ENCODE measurements at regions not wholly inside any gene's neighbourhood (a gene's known extent, or its start where the extent isn't known, plus 50 kb on each side); places are given as distances from the start of the nearest gene placed in this dataset.

GRCh38 chr2:133988316-133988891 lies 265.5 kb upstream of the MGAT5 start:
- no peak for TF ChIP-seq POLR2A (IDR thresholded peaks at IDR 0.05)
- TF ChIP-seq CTCF (IDR thresholded peaks at IDR 0.05): no peak

Data from right lobe of liver (tissue), 4 donors.